ENCODE measurements at regions not wholly inside any gene's neighbourhood (a gene's known extent, or its start where the extent isn't known, plus 50 kb on each side); places are given as distances from the start of the nearest gene placed in this dataset.

- no peak for TF ChIP-seq POU6F1 (CRISPR knock-in tag; IDR thresholded peaks at IDR 0.05; ENCODE audit: borderline replicate concordance, low read depth)
- TF ChIP-seq TSHZ2 (CRISPR knock-in tag; IDR thresholded peaks at IDR 0.05), result no peak
- TF ChIP-seq ESRRG (CRISPR knock-in tag; IDR thresholded peaks at IDR 0.05), result no peak
- no peak for TF ChIP-seq ZNF70 (CRISPR knock-in tag; IDR thresholded peaks at IDR 0.05)
- TF ChIP-seq BACH2 (CRISPR knock-in tag; IDR thresholded peaks at IDR 0.05; ENCODE audit: borderline replicate concordance), result no peak
- no peak for TF ChIP-seq PATZ1 (CRISPR knock-in tag; IDR thresholded peaks at IDR 0.05; ENCODE audit: borderline replicate concordance)
- TF ChIP-seq OSR1 (CRISPR knock-in tag; IDR thresholded peaks at IDR 0.05), result no peak
- no peak for TF ChIP-seq ZNF8 (CRISPR knock-in tag; IDR thresholded peaks at IDR 0.05)
- no peak for TF ChIP-seq ZFP3 (CRISPR knock-in tag; IDR thresholded peaks at IDR 0.05)
- no peak for TF ChIP-seq ZFP30 (CRISPR knock-in tag; IDR thresholded peaks at IDR 0.05)
- TF ChIP-seq CSDC2 (CRISPR knock-in tag; IDR thresholded peaks at IDR 0.05), result no peak
- TF ChIP-seq TOX (CRISPR knock-in tag; IDR thresholded peaks at IDR 0.05; ENCODE audit: borderline replicate concordance), result no peak
- TF ChIP-seq GLIS3 (CRISPR knock-in tag; IDR thresholded peaks at IDR 0.05), result no peak
These were observed 257.7 kb downstream of the LOXHD1 start for GRCh38 chr18:46399303-46399702.

Data from SK-N-SH treated with all-trans-retinoic acid at 6 μM for 48 hours (cell line).